DLD1 (cell line): ENCODE measurements at regions not wholly inside any gene's neighbourhood (a gene's known extent, or its start where the extent isn't known, plus 50 kb on each side); places are given as distances from the start of the nearest gene placed in this dataset.

Experiments used
- in situ Hi-C: cut with HindIII; loops from 2 replicates; pipeline ENCODE4 v1.10.0; 2017; ENCODE audit warnings: low sequenced_read_pairs

- in situ Hi-C loops, result no loop called here
Observed at GRCh38 chr1:94734963-94735901, 84.9 kb upstream of the SLC44A3 start.

DNA sequence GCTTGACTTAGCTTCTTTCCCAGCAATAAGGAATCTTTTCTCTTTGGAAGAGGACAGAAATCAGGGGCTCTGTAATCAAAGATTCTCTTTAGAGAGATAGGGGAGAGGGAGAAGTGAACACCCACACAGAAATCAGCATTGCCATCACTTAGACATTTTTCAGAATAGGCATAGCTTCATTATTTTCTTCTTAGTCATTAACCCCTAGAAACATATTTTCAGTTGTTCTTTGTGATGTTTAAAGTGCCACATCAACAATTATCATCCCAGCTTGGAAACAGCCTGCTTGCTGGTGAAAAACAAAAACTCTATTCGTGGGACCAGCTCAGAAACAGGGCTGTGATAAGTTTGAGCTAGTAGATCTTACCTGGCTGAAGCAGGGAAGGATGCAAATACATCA, 88.3 kb upstream of the SLC44A3 start:
- in situ Hi-C loops, result no loop called here

- in situ Hi-C loops, result no loop called here
Observed at GRCh38 chr1:94730450-94730849, 89.7 kb upstream of the SLC44A3 start.

GRCh38 chr1:94729267-94729666, 90.9 kb upstream of the SLC44A3 start:
- in situ Hi-C loops, result no loop called here

DNA sequence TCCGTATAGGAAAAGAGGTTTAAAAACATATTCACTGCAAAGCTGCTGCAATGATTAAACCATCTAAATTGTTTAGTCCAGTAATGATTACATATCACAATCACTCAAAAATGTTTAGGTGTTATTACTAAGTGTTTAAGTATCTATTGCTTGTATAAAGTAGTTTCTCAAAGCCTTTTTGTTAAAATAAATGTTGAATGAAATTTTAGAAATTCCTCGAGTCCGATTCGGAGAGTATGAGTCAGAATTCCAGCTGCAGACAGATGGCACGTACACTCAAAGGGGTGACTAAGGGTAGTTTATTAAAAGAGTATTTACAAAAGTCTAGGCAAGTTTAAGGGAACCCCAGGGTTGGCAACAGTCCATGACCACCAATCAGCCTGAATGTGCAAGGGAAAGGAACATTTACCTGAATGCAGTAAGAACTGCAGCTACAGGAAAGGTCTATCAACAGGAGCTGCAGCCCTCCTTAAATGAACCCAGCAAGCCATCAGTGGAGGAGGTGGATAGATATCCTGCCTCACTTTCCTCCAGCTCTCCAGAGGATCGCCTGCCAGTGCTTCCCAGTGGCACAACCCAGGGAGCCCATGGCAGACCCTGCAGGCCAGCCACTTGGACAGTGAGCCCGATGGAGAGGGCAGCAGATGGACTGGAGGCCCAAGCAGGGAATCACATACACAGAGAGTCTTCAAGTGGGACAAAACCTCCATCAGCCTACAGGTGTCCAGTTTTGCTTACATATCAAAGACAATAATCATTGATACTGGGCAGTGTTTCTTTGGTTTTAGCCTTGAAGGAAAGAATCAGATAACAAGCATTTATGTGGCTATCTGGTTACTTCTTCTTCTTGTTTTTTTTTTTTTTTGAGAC, 92.1 kb upstream of the SLC44A3 start:
- in situ Hi-C loops, result no loop called here

DNA sequence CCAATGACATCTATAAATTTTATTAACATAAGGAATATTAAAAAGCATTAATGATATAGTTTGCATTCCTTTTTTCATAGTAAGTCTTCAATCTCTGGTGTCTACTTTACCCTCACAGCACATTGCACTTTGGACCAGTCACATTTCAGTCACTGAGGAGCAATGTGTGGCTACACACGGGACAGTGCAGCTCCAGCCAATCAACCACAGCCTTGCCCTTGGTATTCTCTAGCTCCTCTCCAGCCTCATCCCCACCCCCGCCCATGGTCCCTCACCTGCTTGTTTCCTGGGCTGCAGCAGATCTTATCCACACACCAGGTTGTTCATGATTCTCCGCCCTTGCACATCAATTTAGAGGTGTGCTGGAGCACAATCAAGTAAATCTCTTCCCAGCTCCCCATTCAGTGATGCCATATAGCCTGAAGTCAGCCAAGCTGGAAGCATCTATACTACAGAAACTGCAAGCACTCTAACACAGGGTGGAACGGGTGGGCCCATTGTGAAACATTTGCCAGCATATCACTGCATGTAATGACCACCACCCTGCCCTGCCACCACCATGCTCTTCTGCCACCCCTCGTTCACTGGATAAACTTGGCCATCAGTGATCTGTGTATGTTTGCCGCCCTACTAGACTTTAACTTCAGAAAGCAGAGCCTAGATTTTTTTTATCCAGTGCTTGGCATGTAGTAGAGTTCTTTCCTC, 93.0 kb upstream of the SLC44A3 start:
- in situ Hi-C loops, result no loop called here

DNA sequence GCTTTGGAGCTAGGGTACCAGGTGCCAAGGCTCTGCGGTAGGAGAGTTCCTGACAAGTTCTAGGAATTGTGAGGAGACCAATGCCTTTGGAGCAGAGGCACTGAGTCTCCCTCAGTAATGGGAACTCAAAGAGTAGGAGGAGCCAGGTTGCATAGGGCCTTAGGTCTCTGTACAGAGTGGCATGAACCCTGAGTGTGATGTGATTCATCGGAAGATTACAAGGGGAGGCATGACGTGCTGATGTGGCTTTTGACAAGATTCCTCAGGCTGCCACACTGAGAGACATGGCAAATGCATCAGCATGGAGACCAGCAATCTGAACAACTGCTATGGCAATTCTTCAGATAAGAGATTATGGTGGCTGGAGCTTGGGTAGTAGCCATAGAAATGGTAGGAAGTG, 94.6 kb upstream of the SLC44A3 start:
- in situ Hi-C loops, result no loop called here

GRCh38 chr1:94723894-94724293, 96.3 kb upstream of the SLC44A3 start:
- in situ Hi-C loops, result no loop called here

DNA sequence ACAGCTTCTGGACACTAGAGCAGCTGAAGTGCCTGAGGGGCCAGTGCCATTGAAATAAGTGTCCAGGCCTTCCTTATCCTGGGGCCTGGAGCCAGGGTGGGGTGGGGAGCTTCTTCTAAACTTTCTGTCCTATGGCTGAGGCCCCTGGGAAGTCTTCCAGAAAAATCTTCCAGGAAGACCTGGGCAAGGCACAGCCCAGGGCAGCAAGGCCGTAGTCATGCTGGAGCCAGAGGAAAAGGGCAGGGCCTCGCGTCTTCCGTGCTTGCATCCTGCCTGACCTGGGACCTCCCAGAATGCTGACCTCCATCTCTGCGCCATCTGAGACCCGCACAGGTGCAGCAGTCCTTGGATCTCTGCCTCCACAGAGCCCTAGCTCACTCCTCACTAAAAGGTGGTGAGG, 96.7 kb upstream of the SLC44A3 start:
- in situ Hi-C loops, result no loop called here

- in situ Hi-C loops, result no loop called here
Observed at GRCh38 chr1:94722181-94722580, 98.0 kb upstream of the SLC44A3 start.

DNA sequence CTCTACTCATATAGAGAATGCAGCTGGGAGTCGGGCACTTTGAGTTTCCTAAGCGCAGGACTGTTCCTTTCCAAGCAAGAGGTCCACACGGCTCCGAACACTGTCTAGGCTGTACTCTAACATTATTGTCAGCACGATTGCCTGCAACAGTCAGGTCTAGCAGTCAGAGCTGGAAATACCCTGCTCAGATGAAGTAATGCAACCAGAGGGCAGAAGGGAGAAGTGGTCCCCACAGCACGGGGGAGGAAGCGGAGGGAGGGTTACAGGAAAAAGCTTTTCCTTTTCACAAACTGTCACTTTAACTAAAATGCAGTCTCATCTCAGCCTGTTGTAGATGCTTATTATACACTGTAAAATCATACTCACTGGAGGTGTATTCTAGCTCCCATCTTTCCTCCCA, 98.9 kb upstream of the SLC44A3 start:
- in situ Hi-C loops, result no loop called here

GRCh38 chr1:94719926-94720793, 100.0 kb upstream of the SLC44A3 start:
- in situ Hi-C loops, result no loop called here

GRCh38 chr1:94716965-94717364, 103.2 kb upstream of the SLC44A3 start:
- in situ Hi-C loops, result no loop called here

DNA sequence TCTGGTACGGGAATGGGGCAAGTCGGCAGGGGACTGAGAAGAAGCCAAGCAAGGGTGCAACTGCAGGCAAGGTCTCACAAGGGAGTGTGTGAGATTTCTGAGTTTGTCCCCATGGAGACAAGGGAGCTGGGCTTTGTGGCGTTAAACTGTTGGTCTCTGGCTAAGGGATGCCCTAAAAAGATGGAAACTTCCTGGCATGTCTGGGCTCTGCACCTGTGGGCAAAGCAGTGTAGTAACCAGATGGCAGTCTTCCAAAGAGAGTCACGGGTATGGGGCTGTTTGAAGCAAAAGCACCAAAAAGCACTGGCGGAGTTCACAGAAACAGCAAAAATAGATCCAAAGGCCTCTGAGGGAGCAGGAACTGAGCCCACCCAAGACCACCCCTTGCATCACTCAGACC, 104.8 kb upstream of the SLC44A3 start:
- in situ Hi-C loops, result no loop called here

- in situ Hi-C loops, result loop anchor here (5.0 kb wide), 1 partner anchor 107 kb away; no protein-coding TSS in a partner anchor
Observed at GRCh38 chr1:94714552-94714951, 105.6 kb upstream of the SLC44A3 start.

DNA sequence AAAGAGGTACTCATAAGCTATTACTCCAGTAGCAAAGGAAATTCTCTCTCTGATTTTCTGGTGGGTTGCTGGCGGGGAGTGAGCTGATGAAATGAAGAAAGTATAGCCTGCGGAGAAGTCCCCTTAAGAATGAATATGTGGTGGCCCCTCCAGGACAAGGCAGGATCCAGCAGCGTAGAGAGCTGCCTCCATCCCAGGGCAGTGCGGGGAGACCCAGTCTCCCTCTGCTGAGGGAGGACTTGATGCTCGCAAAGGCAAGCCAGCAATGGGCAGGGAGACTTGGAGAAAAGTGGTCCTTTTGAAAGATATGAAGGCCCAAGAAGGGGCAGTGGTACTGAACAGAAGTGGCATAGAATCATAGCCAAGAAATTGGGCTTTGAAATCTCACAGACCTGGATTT, 106.0 kb upstream of the SLC44A3 start:
- in situ Hi-C loops, result loop anchor here (5.0 kb wide), 1 partner anchor 107 kb away; no protein-coding TSS in a partner anchor

GRCh38 chr1:94713472-94714141, 106.5 kb upstream of the SLC44A3 start:
- in situ Hi-C loops, result loop anchor here (5.0 kb wide), 1 partner anchor 106 kb away; no protein-coding TSS in a partner anchor

DNA sequence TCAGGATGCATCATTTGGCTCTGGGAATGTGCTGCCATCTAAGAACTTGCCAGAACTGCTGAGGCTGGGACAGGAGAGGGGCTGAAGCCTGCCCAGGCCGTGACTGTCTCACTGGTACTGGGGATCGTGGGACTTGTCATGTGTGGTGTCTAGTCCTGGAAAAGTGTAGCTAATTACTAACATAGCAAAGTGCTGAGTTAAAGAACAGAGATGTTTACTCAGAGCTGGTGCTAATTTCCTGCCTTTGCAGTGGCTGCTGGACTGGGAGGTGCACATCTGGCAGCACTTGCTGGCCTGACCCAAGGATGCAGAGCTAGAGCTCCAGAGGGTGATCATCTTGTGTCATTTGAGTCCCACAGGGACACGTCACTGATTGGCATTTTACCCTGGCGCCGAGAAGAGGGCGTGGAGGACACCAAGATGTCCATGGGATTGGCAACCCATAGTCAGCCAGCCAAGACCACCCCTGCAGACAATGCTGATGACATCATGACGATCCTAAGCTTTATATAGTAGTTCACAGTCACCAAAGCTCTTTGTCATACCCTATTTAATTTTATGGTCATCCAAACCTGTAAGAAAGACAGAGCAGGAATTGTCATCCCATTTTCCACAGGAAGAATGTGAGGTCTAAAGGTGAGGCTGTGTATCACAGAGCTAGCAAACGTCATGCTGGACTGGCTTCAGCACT, 110.1 kb upstream of the SLC44A3 start:
- in situ Hi-C loops, result loop anchor here (5.0 kb wide), 1 partner anchor 103 kb away; no protein-coding TSS in a partner anchor

DNA sequence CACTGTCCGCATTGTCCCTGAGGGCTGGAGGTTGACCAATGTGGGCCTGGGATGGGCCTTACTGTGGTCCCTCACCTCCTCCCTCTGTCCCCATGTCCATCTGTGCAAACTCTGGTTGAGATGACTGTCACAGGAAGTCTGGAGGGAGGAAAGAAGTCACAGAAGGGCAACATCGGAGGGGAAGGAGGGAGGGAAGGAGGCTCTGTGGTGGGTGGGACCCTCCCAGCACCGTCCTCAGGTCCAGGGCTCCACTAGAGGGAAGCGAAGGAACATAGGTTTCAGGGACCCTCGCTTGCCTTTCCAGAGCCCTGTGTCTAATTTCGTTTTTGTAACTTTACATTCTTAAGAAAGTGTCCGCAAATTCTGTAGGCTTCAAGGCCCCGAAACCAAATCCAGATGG, 111.3 kb upstream of the SLC44A3 start:
- in situ Hi-C loops, result no loop called here
